GM10248 (cell line): ENCODE measurements at regions not wholly inside any gene's neighbourhood (a gene's known extent, or its start where the extent isn't known, plus 50 kb on each side); places are given as distances from the start of the nearest gene placed in this dataset.

Source experiments
- CTCF ChIA-PET: fragments of 300-600 bp; sonication (Branson Sonifier 250); formaldehyde crosslinking; extraction: SDS; loops from one replicate; lab custom pipeline; 2021; ENCODE audit warnings: antibody characterized with exemption; lab: Yijun Ruan, JAX
- POLR2A ChIA-PET: fragments of 350-650 bp; sonication (Branson Sonifier 250); formaldehyde crosslinking; extraction: SDS; loops from one replicate; lab custom pipeline; 2020; ENCODE audit warnings: antibody characterized with exemption; lab: Yijun Ruan, JAX
- DNase-seq: peaks from one replicate; pipeline ENCODE4 v3.0.0; 2012; ENCODE audit errors: extremely low spot score
- CTCF ChIP-seq: IDR thresholded peaks from 2 replicates; pipeline ENCODE4 v1.5.1; 2012; ENCODE audit warnings: mild to moderate bottlenecking, low read depth; ENCODE audit errors: extremely low read depth, missing control alignments, control extremely low read depth

GRCh38 chr6:137413482-137413881 is 80.7 kb downstream of the OLIG3 start:
- ChIA-PET CTCF (interaction anchor here (1.3 to 1.9 kb wide), 3 partner anchors 40 to 449 kb away, joined by 3 to 7 read pairs (median 4); no protein-coding TSS in a partner anchor), POLR2A (no interaction called here)
- no peak for TF ChIP-seq CTCF
- DNase-seq: no peak

GRCh38 chr6:137412562-137412961 is 81.6 kb downstream of the OLIG3 start:
- ChIA-PET CTCF (interaction anchor here (0.9 to 1.6 kb wide), 3 partner anchors 11 to 21 kb away, joined by 3 to 4 read pairs (median 3); no protein-coding TSS in a partner anchor), POLR2A (no interaction called here)
- no peak for TF ChIP-seq CTCF
- DNase-seq: no peak

- no peak for DNase-seq
- TF ChIP-seq CTCF: no peak
- POLR2A ChIA-PET: no interaction called here
- CTCF ChIA-PET: no interaction called here
Observed at GRCh38 chr6:137409266-137409777, 84.9 kb downstream of the OLIG3 start.

- TF ChIP-seq CTCF: no peak
- DNase-seq: no peak
- ChIA-PET POLR2A (no interaction called here), CTCF (interaction anchor here (0.9 to 3.1 kb wide), 3 partner anchors 10 to 313 kb away, joined by 3 to 12 read pairs (median 3); no protein-coding TSS in a partner anchor)
Observed at GRCh38 chr6:137407816-137408215, 86.4 kb downstream of the OLIG3 start.

- CTCF ChIA-PET: interaction anchor here (0.7 to 3.1 kb wide), 6 partner anchors 10 to 312 kb away, joined by 3 to 12 read pairs (median 4); no protein-coding TSS in a partner anchor
- POLR2A ChIA-PET: no interaction called here
- DNase-seq: no peak
- no peak for TF ChIP-seq CTCF
Observed at GRCh38 chr6:137405806-137406205, 88.4 kb downstream of the OLIG3 start.

- ChIA-PET CTCF (no interaction called here), POLR2A (no interaction called here)
- TF ChIP-seq CTCF: no peak
Observed at GRCh38 chr6:137403855-137404254, 90.3 kb downstream of the OLIG3 start.

More at GRCh38 chr6:137403855-137404254, 90.3 kb downstream of the OLIG3 start:
- no peak for DNase-seq
